ENCODE measurements at regions not wholly inside any gene's neighbourhood (a gene's known extent, or its start where the extent isn't known, plus 50 kb on each side); places are given as distances from the start of the nearest gene placed in this dataset.
"Not testable (repeated sequence)": the region's sequence is repeated elsewhere in the genome, so short reads cannot be mapped to it uniquely, and the experiment has no call there.

- CTCF ChIA-PET = no interaction called here
- H4K20me1 ChIP-seq (ENCODE audit: low read length) = no peaks in the 10 kb centered on the region
- peaks cover 18% of the 10 kb centered on the region for H3K4me1 ChIP-seq (ENCODE audit: insufficient read depth, low read length)
- H3K27me3 ChIP-seq (ENCODE audit: low read length) = no peaks in the 10 kb centered on the region
- no peaks in the 10 kb centered on the region for H3K36me3 ChIP-seq (ENCODE audit: low read depth, low read length)
- TF ChIP-seq EZH2 (IDR thresholded peaks at IDR 0.05; ENCODE audit: low read length, unreplicated experiment) (no peak), EZH2phosphoT487 (IDR thresholded peaks at IDR 0.05; ENCODE audit: borderline replicate concordance, low read length) (no peak), CTCF (conservative IDR thresholded peaks at IDR 0.05; ENCODE audit: low read depth, low read length) (no peak)
- H3K9me2 ChIP-seq (replicated peaks; ENCODE audit: low read length) = no peaks in the 10 kb centered on the region
- ATAC-seq = peak; percentile 31; the same call in 1 of the 2 replicates
- H3K4me2 ChIP-seq (ENCODE audit: low read length) = peak overlapping the region; percentile 61
- intact Hi-C loops (cut with micrococcal nuclease) = no loop called here
- no peaks in the 10 kb centered on the region for H3K79me2 ChIP-seq (ENCODE audit: low read length)
- peak overlapping the region; percentile 30 for H3K4me3 ChIP-seq (ENCODE audit: low read length)
- H3F3A ChIP-seq (ENCODE audit: low read length, unreplicated experiment) = no peaks in the 10 kb centered on the region
- DNase-seq = peak; percentile 80
- POLR2A ChIA-PET (ENCODE audit: unreplicated experiment) = no interaction called here
- no TSS peak for BruUV-seq (replicated peaks)
- H2AFZ ChIP-seq (ENCODE audit: low read length) = peak overlapping the region; percentile 6; the same call in 1 of the 2 replicates
- no peaks in the 10 kb centered on the region for H3K9me3 ChIP-seq (ENCODE audit: low read length)
- peak overlapping the region; percentile 68 for H3K27ac ChIP-seq (ENCODE audit: low read length)
- H3K9ac ChIP-seq (ENCODE audit: low read length) = no peak overlapping the region
These were observed 793.3 kb upstream of the GOT2 start for GRCh38 chr16:59527206-59527997.

DNA sequence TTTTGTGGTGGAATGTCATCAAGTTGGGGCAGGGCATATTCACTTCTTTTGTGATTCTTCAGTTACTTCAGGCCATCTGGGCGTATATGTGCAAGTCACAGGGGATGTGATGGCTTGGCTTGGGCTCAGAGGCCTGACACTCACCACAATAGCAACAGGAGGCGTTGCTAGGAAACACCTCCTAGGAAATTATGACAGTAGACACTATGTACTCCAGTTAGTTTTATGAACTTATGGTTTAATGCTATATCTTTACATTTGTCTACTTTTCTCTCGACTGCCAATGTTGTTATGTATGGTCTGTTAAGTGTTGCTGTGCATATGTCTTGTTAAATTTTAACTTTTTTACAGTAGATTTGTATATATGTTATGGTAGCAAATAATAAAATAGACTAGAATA is 788.7 kb upstream of the GOT2 start:
- DNase-seq (no peak), ATAC-seq (no peak)
- no peak for TF ChIP-seq EZH2 (IDR thresholded peaks at IDR 0.05; ENCODE audit: low read length, unreplicated experiment)
- no peak for TF ChIP-seq CTCF (conservative IDR thresholded peaks at IDR 0.05; ENCODE audit: low read depth, low read length)
- no peak for TF ChIP-seq EZH2phosphoT487 (IDR thresholded peaks at IDR 0.05; ENCODE audit: borderline replicate concordance, low read length)
- no peaks in the 10 kb centered on the region for H3K9me2 ChIP-seq (replicated peaks; ENCODE audit: low read length)
- no peak overlapping the region for H3K27ac ChIP-seq (ENCODE audit: low read length)
- no peaks in the 10 kb centered on the region for H3K27me3 ChIP-seq (ENCODE audit: low read length)
- H4K20me1 ChIP-seq (ENCODE audit: low read length) = no peaks in the 10 kb centered on the region
- no peaks in the 10 kb centered on the region for H3K79me2 ChIP-seq (ENCODE audit: low read length)
- H3K9ac ChIP-seq (ENCODE audit: low read length) = no peak overlapping the region
- ChIA-PET CTCF (no interaction called here), POLR2A (ENCODE audit: unreplicated experiment) (no interaction called here)
- no peaks in the 10 kb centered on the region for H3K9me3 ChIP-seq (ENCODE audit: low read length)
- no peak overlapping the region for H2AFZ ChIP-seq (ENCODE audit: low read length)
- no peaks in the 10 kb centered on the region for H3K36me3 ChIP-seq (ENCODE audit: low read depth, low read length)
- intact Hi-C loops (cut with micrococcal nuclease) = no loop called here
- no peak overlapping the region for H3K4me2 ChIP-seq (ENCODE audit: low read length)
- H3F3A ChIP-seq (ENCODE audit: low read length, unreplicated experiment) = no peaks in the 10 kb centered on the region
- H3K4me3 ChIP-seq (ENCODE audit: low read length) = no peak overlapping the region
- no TSS peak for BruUV-seq (replicated peaks)
- H3K4me1 ChIP-seq (ENCODE audit: insufficient read depth, low read length) = peaks cover 14% of the 10 kb centered on the region

DNA sequence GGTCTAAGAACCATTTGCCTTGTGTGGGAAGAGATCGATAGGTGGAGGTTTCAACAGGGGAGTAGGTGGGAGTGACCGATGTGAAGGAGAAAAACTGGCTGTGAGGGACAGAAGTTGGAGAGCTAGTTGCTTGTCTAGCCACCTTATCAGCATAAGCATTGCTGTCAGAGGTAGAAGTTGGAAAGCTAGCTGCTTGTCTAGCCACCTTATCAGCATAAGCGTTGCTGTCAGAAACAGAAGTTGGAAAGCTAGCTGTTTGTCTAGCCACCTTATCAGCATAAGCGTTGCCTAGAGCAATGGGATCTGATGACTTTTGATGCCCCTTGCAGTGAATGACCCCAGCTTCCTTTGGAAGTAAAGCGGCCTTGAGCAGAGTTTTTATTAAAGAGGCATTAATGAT is 784.6 kb upstream of the GOT2 start:
- H4K20me1 ChIP-seq (ENCODE audit: low read length); H3K4me1 ChIP-seq (ENCODE audit: insufficient read depth, low read length); H3F3A ChIP-seq (ENCODE audit: low read length, unreplicated experiment); intact Hi-C loops (cut with micrococcal nuclease); H3K9ac ChIP-seq (ENCODE audit: low read length); POLR2A ChIA-PET (ENCODE audit: unreplicated experiment); DNase-seq; H3K4me3 ChIP-seq (ENCODE audit: low read length); H3K27me3 ChIP-seq (ENCODE audit: low read length); BruUV-seq (replicated peaks); H3K4me2 ChIP-seq (ENCODE audit: low read length); H3K9me2 ChIP-seq (replicated peaks; ENCODE audit: low read length); H3K9me3 ChIP-seq (ENCODE audit: low read length); ATAC-seq; H2AFZ ChIP-seq (ENCODE audit: low read length); CTCF ChIA-PET; H3K27ac ChIP-seq (ENCODE audit: low read length); H3K79me2 ChIP-seq (ENCODE audit: low read length); H3K36me3 ChIP-seq (ENCODE audit: low read depth, low read length): not testable (repeated sequence)

Measured in PC-3 (cell line).